Stimulated activated CD8-positive, alpha-beta memory T cell treated with anti-CD3 and anti-CD28 coated beads, Interleukin-4, amount 100 ng/mL, for 24 hours (primary cell): ENCODE measurements at regions not wholly inside any gene's neighbourhood (a gene's known extent, or its start where the extent isn't known, plus 50 kb on each side); places are given as distances from the start of the nearest gene placed in this dataset.
"Not testable (repeated sequence)": the region's sequence is repeated elsewhere in the genome, so short reads cannot be mapped to it uniquely, and the experiment has no call there.

Experiments
- DNase-seq: peaks from one replicate; pipeline ENCODE4 v3.0.0-alpha.2; 2020; ENCODE audit warnings: low read depth

- DNase-seq: no peak
Observed at GRCh38 chr4:180280076-180280475, 1963.1 kb upstream of the TENM3 start.

- DNase-seq: no peak
Observed at GRCh38 chr4:180280726-180281297, 1962.4 kb upstream of the TENM3 start.

- no peak for DNase-seq
Observed at GRCh38 chr4:180281724-180282123, 1961.5 kb upstream of the TENM3 start.

- DNase-seq: no peak
Observed at GRCh38 chr4:180284267-180284666, 1958.9 kb upstream of the TENM3 start.

- no peak for DNase-seq
Observed at GRCh38 chr4:180285796-180286195, 1957.4 kb upstream of the TENM3 start.

- no peak for DNase-seq
Observed at GRCh38 chr4:180292339-180292738, 1950.9 kb upstream of the TENM3 start.

- DNase-seq: no peak
Observed at GRCh38 chr4:180296036-180296599, 1947.1 kb upstream of the TENM3 start.

GRCh38 chr4:180304321-180304720, 1938.9 kb upstream of the TENM3 start:
- DNase-seq: no peak

GRCh38 chr4:180310616-180311015, 1932.6 kb upstream of the TENM3 start:
- no peak for DNase-seq

- DNase-seq: no peak
Observed at GRCh38 chr4:180314972-180315371, 1928.2 kb upstream of the TENM3 start.

GRCh38 chr4:180330521-180330920, 1912.7 kb upstream of the TENM3 start:
- DNase-seq: no peak

- no peak for DNase-seq
Observed at GRCh38 chr4:180333162-180333561, 1910.0 kb upstream of the TENM3 start.

- no peak for DNase-seq
Observed at GRCh38 chr4:180335566-180335965, 1907.6 kb upstream of the TENM3 start.

- no peak for DNase-seq
Observed at GRCh38 chr4:180336494-180337090, 1906.6 kb upstream of the TENM3 start.

GRCh38 chr4:180341926-180342325, 1901.3 kb upstream of the TENM3 start:
- DNase-seq: no peak

GRCh38 chr4:180350901-180351300, 1892.3 kb upstream of the TENM3 start:
- no peak for DNase-seq

GRCh38 chr4:180356766-180357165, 1886.4 kb upstream of the TENM3 start:
- DNase-seq: no peak

- DNase-seq: not testable (repeated sequence)
Observed at GRCh38 chr4:180360113-180360512, 1883.1 kb upstream of the TENM3 start.

GRCh38 chr4:180363815-180364214, 1879.4 kb upstream of the TENM3 start:
- DNase-seq: no peak

GRCh38 chr4:180372691-180373090, 1870.5 kb upstream of the TENM3 start:
- DNase-seq: no peak

GRCh38 chr4:180377741-180378140, 1865.5 kb upstream of the TENM3 start:
- DNase-seq: no peak

GRCh38 chr4:180380733-180381132, 1862.5 kb upstream of the TENM3 start:
- no peak for DNase-seq

GRCh38 chr4:180391613-180392012, 1851.6 kb upstream of the TENM3 start:
- DNase-seq: no peak

- no peak for DNase-seq
Observed at GRCh38 chr4:180394312-180394711, 1848.9 kb upstream of the TENM3 start.
